M059J (cell line): ENCODE measurements at regions not wholly inside any gene's neighbourhood (a gene's known extent, or its start where the extent isn't known, plus 50 kb on each side); places are given as distances from the start of the nearest gene placed in this dataset.
"Not testable (repeated sequence)": the region's sequence is repeated elsewhere in the genome, so short reads cannot be mapped to it uniquely, and the experiment has no call there.

Source experiments
- DNase-seq: peaks from one replicate; pipeline ENCODE4 v3.0.0-alpha.2; 2012; ENCODE audit warnings: low read depth

DNA sequence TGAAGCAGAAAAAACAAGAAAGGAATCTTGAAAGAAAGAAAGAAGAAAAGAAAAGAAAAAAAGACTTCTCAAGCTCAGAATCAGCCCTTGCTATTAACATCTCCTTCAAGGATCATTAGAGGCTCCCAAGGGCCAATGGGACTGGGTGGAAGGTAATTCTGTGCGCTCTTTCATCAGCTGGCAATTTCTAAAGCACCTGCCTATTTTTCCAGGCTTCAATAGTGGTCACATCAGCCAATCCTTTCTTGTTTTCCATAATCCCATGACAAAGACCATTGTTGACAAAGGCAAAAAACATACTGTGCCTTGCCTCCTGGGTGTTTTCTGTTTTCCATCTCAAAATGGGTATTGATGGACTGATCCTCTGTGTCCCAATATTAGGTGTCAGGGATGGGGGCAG is 88.2 kb upstream of the TSC22D1 start:
- no peak for DNase-seq

DNA sequence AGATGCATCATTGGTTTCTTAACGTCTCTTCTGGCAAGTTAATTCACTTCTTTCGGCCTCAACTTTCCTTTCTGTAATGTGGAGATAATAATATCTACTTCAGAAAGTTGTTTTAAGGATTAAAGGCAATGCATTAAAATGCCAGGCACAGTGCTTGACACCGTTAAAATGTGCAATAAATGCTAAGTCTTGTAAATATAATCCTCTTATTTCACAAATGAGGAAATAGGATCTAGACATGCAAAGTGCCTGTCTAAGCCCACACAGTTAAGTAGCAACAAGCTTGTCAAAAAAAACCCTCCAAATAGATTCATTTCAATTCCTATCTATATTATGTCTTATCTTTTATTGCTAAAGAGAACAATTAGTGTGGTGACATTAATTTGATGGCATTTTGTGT is 86.4 kb upstream of the TSC22D1 start:
- DNase-seq: no peak

GRCh38 chr13:44661936-44662335 is 85.8 kb upstream of the TSC22D1 start:
- DNase-seq: no peak

DNA sequence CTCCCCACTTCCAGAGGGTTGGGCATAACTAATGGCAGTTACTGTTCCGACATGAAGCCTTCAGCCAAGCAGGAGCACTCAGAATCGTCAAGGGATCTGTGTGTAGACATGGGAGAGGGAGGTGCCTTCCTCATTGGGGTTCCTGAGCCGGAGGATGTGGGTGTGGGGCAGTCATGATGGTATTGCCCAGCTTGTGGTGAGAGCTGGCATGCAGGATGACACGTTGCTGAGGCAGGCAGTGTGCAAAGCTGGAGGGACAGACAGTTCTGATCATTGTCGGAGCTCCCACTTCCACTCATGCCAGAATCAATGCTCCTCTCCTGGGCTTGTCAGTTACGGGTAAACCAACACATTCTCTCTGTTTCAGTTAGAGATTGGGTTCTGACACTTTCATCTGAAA is 83.9 kb upstream of the TSC22D1 start:
- DNase-seq: peak; percentile 36

DNA sequence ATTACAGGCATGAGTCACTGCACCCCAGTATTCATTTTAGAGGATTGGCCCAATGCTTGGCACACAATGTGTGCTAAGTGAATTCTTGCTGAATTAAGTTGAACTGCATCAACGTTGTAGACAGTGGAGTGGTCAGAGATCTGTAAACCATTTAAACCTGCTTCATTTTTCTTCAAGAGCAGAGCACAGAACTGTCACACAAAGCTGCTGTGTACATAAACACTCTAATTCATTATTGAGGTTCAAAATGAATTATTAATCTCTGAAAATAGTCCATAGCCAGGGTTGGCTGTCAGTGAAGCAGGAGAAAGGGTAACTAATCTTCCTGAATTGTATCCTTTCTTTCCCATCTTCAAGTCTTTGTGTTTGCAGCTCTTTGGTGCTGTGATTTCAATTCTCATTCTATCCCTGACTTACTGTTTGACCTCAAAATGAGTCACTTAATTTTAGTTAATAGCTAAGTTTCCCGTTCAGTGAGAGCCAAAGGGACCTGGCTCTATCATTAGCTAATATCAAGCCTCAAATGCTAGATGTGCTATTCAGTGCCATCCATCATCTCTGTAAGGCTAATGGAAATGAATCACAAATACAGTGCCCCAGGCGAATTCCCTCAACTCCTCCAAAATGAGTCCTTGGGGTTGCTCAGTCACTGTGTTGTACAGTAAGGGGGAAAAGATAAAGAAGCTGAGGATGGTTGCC is 77.0 kb upstream of the TSC22D1 start:
- peak; percentile 91 for DNase-seq

GRCh38 chr13:44652168-44652567 is 76.0 kb upstream of the TSC22D1 start:
- no peak for DNase-seq

GRCh38 chr13:44651724-44652123 is 75.6 kb upstream of the TSC22D1 start:
- DNase-seq: no peak

DNA sequence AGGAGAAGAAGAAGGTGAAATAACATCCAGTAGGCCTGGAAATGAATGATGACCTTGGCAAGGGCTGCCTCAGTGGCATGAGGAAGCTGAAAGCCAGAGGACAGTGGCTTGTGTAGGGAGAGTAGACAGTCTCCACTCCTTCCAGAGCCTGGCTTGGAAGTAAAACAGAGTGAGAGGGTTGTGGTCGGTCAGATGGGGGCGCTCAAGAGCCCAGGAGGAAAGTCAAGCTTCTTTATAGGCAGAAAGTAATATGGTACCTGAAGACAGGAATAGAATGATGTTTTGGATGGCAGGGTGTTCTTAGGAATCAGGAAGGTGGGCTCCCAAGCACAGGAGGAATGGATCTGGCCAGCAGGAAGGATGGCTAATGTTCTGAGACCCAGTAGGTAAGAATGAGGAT is 75.1 kb upstream of the TSC22D1 start:
- no peak for DNase-seq

DNA sequence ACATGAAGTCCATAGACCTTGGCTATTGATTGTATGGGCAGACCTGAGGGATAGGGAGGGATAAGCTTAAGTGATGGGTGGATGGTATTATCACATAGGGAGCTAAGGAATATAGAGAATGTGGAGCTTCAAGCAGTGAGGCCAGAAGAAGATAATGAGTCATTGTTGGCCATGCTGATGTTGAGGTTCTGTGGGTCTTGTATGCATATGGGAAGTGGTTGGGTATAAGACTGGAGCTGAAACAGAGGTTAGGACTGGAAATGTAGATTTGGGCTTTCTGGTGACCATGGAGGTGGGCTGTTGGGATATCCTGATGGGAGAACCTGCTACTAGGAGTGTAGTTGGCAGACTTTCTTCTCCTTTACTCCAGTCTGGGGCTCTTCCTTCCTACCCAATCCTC is 73.7 kb upstream of the TSC22D1 start:
- no peak for DNase-seq

GRCh38 chr13:44649104-44649428 is 72.9 kb upstream of the TSC22D1 start:
- DNase-seq: no peak

- no peak for DNase-seq
Observed at GRCh38 chr13:44648392-44649103, 72.4 kb upstream of the TSC22D1 start.

DNA sequence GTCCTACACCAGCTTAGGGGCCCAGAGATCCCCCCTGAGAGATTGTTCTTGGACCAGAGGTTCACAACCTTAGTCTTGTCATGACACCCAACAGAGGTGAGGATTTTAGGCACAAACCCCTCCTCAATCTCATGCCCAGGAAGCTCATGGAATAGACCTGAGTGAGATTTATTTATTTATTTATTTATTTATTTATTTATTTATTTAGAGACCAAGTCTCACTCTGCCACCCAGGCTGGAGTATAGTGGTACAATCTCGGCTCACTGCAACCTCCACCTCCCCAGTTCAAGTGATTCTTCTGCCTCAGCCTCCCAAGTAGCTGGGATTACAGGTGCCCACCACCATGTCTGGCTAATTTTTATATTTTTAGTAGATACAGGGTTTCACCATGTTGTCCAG is 71.4 kb upstream of the TSC22D1 start:
- DNase-seq: not testable (repeated sequence)

- DNase-seq: no peak
Observed at GRCh38 chr13:44646044-44646443, 69.9 kb upstream of the TSC22D1 start.

DNA sequence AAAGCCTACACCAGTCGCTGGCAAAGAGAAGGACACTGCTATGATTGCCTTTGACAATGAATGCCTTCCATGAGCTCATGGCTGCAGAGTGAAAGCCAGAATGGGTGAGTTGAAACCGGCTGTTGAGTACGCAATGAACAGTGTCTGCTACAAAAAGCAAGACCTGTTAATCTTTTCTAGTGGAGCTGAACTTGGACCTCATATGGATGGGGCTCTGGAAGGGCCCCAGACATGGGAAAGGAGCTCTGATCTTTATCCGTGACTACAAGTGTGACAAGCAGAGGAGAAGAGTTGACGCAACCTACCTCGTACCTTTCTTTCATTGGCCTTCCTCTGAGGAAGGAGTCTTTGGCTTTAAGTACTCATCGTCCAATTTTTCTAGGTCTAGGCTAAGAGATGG is 67.1 kb upstream of the TSC22D1 start:
- no peak for DNase-seq

DNA sequence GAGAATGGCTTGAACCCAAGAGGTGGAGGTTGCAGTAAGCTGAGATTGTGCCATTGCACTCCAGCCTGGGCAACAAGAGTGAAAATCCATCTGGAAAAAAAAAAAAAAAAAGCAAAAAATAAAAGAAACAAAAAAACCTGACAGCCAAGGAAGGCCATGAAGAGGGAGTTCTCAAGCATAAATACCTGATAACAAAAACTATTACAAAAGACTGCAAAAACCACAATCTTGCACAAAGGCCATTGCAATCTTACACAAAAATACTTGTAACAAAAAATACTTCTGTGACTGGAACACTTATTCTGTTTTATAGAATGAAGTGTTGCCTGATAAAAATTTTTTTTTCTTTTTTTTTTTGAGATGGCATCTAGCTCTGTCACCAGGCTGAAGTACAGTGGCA is 61.5 kb upstream of the TSC22D1 start:
- no peak for DNase-seq

- no peak for DNase-seq
Observed at GRCh38 chr13:44629465-44630183, 53.5 kb upstream of the TSC22D1 start.

DNA sequence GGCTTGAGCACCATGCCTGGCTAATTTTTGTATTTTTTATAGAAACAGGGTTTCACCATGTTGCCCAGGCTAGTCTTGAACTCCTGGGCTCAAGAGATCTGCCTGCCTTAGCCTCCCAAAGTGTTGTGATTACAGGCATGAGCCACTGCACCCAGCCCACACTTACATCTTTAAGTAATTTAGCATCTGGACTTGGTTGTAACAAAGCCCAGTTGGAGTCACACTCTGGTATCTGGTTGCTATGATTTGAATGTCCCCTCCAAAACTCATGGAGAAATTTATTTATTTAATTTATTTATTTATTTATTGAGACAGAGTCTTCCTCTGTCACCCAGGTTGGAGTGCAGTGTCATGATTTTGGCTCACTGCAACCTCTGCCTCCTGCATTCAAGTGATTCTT is 52.7 kb upstream of the TSC22D1 start:
- not testable (repeated sequence) for DNase-seq

- DNase-seq: peak; percentile 20
Observed at GRCh38 chr13:44627441-44627840, 51.3 kb upstream of the TSC22D1 start.

- DNase-seq: no peak
Observed at GRCh38 chr13:44626176-44626575, 50.0 kb upstream of the TSC22D1 start.
